ENCODE measurements at regions not wholly inside any gene's neighbourhood (a gene's known extent, or its start where the extent isn't known, plus 50 kb on each side); places are given as distances from the start of the nearest gene placed in this dataset.

DNA sequence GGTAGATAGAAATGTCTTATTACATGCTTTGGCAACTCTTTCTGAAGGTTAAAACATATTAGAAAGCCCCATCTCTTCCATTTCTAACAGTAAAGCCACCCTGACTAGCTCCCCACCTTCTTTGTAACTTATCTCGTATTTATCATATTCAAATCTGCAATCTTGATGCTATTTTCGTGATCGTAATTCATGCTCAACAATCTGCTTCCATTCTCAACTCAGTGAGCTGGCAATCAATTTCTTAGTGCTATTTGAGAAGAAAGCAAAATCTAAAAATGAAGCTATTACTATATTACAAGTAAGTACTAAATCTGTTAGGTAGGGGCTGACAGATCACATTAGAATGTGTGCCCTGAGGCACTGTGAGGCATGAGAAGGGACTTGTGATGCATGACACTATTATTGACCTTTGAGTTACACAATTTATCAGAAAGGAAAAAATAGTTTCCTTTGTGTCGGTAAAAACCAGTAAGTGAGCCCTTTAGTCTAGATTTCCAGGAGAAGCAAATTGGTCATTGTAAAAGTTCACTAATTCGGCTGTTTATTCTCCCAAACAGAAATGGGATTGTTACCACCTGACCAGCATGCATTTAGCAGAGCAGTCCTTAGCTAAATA, 379.7 kb upstream of the CNTN6 start:
- Mint-ChIP-seq H3K4me3 (ENCODE audit: unreplicated experiment) (no peak overlapping the region), H3K4me1 (ENCODE audit: unreplicated experiment) (no peaks in the 10 kb centered on the region), H3K36me3 (ENCODE audit: low read depth, unreplicated experiment) (peaks cover 3% of the 10 kb centered on the region), H3K27ac (ENCODE audit: unreplicated experiment) (no peak overlapping the region), H3K9me3 (ENCODE audit: unreplicated experiment) (peaks cover 18% of the 10 kb centered on the region), H3K27me3 (ENCODE audit: unreplicated experiment) (no peaks in the 10 kb centered on the region)
- no peak for TF ChIP-seq CTCF (IDR thresholded peaks at IDR 0.05; ENCODE audit: unreplicated experiment)
- DNase-seq (ENCODE audit: low spot score), result no peak

DNA sequence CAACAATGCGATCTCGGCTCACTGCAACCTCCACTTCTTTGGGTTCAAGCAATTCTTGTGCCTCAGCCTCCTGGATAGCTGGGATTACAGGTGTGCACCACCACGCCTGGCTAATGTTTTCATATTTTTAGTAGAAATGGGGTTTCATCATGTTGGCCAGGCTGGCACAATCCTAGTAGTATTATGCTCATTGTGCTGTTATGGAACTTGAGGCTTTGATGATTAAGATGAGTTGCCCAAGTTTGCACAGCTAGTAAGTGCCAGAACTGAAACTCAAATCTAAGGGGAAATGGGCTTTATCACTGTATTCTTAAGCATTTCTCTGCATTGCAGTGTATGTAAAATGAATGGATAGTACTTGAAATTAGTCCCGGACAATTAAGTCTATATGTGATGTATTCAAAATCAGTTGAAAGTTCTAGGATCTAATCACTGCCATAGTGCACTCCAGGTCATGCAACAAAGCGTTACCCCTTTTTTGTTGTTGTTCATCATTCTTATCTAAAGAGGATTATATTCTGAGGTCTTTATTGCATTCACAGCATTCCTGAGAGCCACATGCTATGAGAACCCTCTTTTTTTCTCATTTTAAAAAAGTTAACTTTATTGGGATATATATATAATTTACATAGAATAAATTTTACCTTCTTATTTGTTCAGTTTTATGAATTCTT, 378.7 kb upstream of the CNTN6 start:
- Mint-ChIP-seq H3K36me3 (ENCODE audit: low read depth, unreplicated experiment) (peaks cover 3% of the 10 kb centered on the region), H3K9me3 (ENCODE audit: unreplicated experiment) (peaks cover 18% of the 10 kb centered on the region)
- no peak for TF ChIP-seq CTCF (IDR thresholded peaks at IDR 0.05; ENCODE audit: unreplicated experiment)

GRCh38 chr3:721086-721485, 371.7 kb upstream of the CNTN6 start:
- Mint-ChIP-seq H3K27ac (ENCODE audit: unreplicated experiment) (no peak overlapping the region), H3K9me3 (ENCODE audit: unreplicated experiment) (peaks cover 19% of the 10 kb centered on the region), H3K27me3 (ENCODE audit: unreplicated experiment) (no peaks in the 10 kb centered on the region), H3K4me3 (ENCODE audit: unreplicated experiment) (no peak overlapping the region), H3K36me3 (ENCODE audit: low read depth, unreplicated experiment) (no peaks in the 10 kb centered on the region), H3K4me1 (ENCODE audit: unreplicated experiment) (no peaks in the 10 kb centered on the region)
- no peak for TF ChIP-seq CTCF (IDR thresholded peaks at IDR 0.05; ENCODE audit: unreplicated experiment)
- no peak for DNase-seq (ENCODE audit: low spot score)

More for the DNA sequence above, 378.7 kb upstream of the CNTN6 start:
- Mint-ChIP-seq H3K4me3 (ENCODE audit: unreplicated experiment) (no peak overlapping the region), H3K4me1 (ENCODE audit: unreplicated experiment) (no peaks in the 10 kb centered on the region), H3K27me3 (ENCODE audit: unreplicated experiment) (no peaks in the 10 kb centered on the region), H3K27ac (ENCODE audit: unreplicated experiment) (no peak overlapping the region)
- no peak for DNase-seq (ENCODE audit: low spot score)

DNA sequence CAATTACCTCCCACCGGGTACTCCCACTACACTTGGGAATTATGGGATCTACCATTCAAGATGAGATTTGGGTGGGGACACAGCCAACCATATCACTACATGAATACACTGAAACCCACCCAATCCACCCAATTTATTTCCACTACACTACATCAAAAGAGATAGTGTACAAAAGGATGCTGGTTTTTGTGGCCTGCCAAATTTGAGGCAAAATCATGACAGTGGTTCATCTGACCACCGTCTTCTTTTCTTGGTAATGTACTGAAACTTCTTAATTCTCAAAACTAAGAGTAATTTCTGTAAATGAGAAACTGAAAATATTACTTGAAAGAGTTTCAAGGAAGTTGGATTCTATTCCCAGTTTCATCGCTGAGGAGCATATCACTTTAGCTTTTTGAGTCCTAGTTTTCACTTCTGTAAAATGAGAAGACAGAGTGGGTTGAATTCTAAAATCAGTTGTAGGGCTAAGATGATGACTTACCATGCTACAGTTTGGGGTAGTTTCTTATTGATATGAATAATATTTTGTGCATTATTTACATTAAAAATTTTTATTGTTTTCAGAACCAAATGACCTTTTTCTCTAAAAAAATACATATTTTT, 360.4 kb upstream of the CNTN6 start:
- no peaks in the 10 kb centered on the region for H3K27me3 Mint-ChIP-seq (ENCODE audit: unreplicated experiment)

More for the DNA sequence above, 360.4 kb upstream of the CNTN6 start:
- Mint-ChIP-seq H3K4me3 (ENCODE audit: unreplicated experiment) (no peak overlapping the region), H3K9me3 (ENCODE audit: unreplicated experiment) (peaks cover 10% of the 10 kb centered on the region), H3K4me1 (ENCODE audit: unreplicated experiment) (no peaks in the 10 kb centered on the region), H3K36me3 (ENCODE audit: low read depth, unreplicated experiment) (no peaks in the 10 kb centered on the region), H3K27ac (ENCODE audit: unreplicated experiment) (no peak overlapping the region)
- DNase-seq (ENCODE audit: low spot score), result no peak
- TF ChIP-seq CTCF (IDR thresholded peaks at IDR 0.05; ENCODE audit: unreplicated experiment), result no peak

Data from endothelial cell (in vitro differentiated cells).